Adrenal gland (tissue), 5 donors: ENCODE measurements at regions not wholly inside any gene's neighbourhood (a gene's known extent, or its start where the extent isn't known, plus 50 kb on each side); places are given as distances from the start of the nearest gene placed in this dataset.

Experiments
- CTCF ChIP-seq, 6 experiments: fragments of 450-650 bp in 4 of 6; fragments of 200-600 bp in 2 of 6; sonication (generic) in 1 of 6; IDR thresholded peaks; 1 replicate in 5 of 6; 2 replicates in 1 of 6; pipeline versions ENCODE4 v1.5.1 to v1.8.0; 2016 to 2021; ENCODE audit warnings: antibody characterized with exemption in 6 of 6, mild to moderate bottlenecking in 2 of 6, moderate library complexity in 1 of 6
- POLR2A ChIP-seq, 2 donors: fragments of 450-650 bp; IDR thresholded peaks; one replicate each; pipeline ENCODE4 v1.6.1; 2017; ENCODE audit warnings: antibody characterized with exemption in 2 of 2, mild to moderate bottlenecking in 2 of 2, moderate library complexity in 1 of 2
- donor health status: DM: no; HTN: no; CAD: no.

DNA sequence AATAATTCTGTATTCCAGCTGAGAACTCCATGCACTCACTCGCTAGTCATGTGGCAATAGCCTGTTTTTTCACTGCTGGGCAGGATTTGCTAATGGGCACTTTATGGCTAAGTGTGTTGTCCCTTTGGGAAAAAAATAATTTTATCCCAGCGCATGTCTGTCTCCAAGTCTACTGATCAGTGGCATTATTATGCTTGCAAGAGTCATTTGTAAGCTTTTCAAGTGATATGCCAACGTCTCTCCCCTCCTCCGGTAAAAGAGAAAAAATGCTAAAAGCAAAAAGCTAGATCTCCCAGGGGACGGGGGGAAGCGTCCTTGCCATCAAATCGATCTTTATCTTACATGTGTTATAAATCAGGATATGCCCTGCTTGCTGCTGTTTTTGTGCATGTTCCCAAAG is 407.7 kb downstream of the CDH26 start:
- no peak for TF ChIP-seq CTCF (IDR thresholded peaks at IDR 0.05)
- no peak for TF ChIP-seq POLR2A (IDR thresholded peaks at IDR 0.05)
